A673 (cell line): ENCODE measurements at regions not wholly inside any gene's neighbourhood (a gene's known extent, or its start where the extent isn't known, plus 50 kb on each side); places are given as distances from the start of the nearest gene placed in this dataset.

Experiments
- CTCF ChIP-seq: fragments of 300-800, 200-600 bp; sonication (generic); conservative IDR thresholded peaks from 2 replicates; pipeline ENCODE4 v1.5.1; 2017; ENCODE audit warnings: low read depth, mild to moderate bottlenecking, antibody characterized with exemption, low read length, moderate library complexity, mixed read lengths
- EZH2 ChIP-seq: fragments of 200-600 bp; sonication (generic); IDR thresholded peaks from 2 replicates; pipeline ENCODE4 v1.6.1; 2017; ENCODE audit warnings: borderline replicate concordance, low read depth, mild to moderate bottlenecking, mixed read lengths, antibody characterized with exemption, low read length; ENCODE audit not compliant: poor library complexity, severe bottlenecking

GRCh38 chr16:65449526-65449925, 327.7 kb upstream of the CDH11 start:
- TF ChIP-seq CTCF (no peak), EZH2 (no peak)
